ENCODE measurements at regions not wholly inside any gene's neighbourhood (a gene's known extent, or its start where the extent isn't known, plus 50 kb on each side); places are given as distances from the start of the nearest gene placed in this dataset.

- TF ChIP-seq EZH2 (IDR thresholded peaks at IDR 0.05; ENCODE audit: low read depth) = no peak
- TF ChIP-seq CTCF (conservative IDR thresholded peaks at IDR 0.05) = no peak
Measured at GRCh38 chr20:43255877-43256276, 66.2 kb upstream of the PTPRT start.

Data from PC-9 (cell line).